Smooth muscle cell (in vitro differentiated cells): ENCODE measurements at regions not wholly inside any gene's neighbourhood (a gene's known extent, or its start where the extent isn't known, plus 50 kb on each side); places are given as distances from the start of the nearest gene placed in this dataset.
"Not testable (repeated sequence)": the region's sequence is repeated elsewhere in the genome, so short reads cannot be mapped to it uniquely, and the experiment has no call there.

Source experiments
- DNase-seq: peaks from one replicate; lab custom pipeline; 2025; ENCODE audit not compliant: unreplicated experiment; lab: John Stamatoyannopoulos, UW
- H2AFZ ChIP-seq: fragments of 200-600 bp; sonication (generic); 2 replicates; pipeline ENCODE4 v1.6.0; 2016; ENCODE audit warnings: antibody characterized with exemption, low read depth, mild to moderate bottlenecking
- H3F3A ChIP-seq: fragments of 200-600 bp; sonication (generic); 2 replicates; pipeline ENCODE4 v1.6.0; 2017; ENCODE audit warnings: antibody characterized with exemption, low read depth
- H3K27ac ChIP-seq: fragments of 200-600 bp; sonication (generic); 2 replicates; pipeline ENCODE4 v1.5.1; 2016; ENCODE audit warnings: low read depth, mild to moderate bottlenecking
- H3K27me3 ChIP-seq: fragments of 200-600 bp; sonication (generic); 2 replicates; pipeline ENCODE4 v1.6.1; 2016; ENCODE audit warnings: low read depth, mild to moderate bottlenecking
- H3K36me3 ChIP-seq: fragments of 200-600 bp; sonication (generic); 2 replicates; pipeline ENCODE4 v1.5.1; 2016; ENCODE audit warnings: low read depth
- H3K4me1 ChIP-seq: fragments of 200-600 bp; sonication (generic); 2 replicates; pipeline ENCODE4 v1.5.1; 2016; ENCODE audit warnings: low read depth
- H3K4me2 ChIP-seq: fragments of 200-600 bp; sonication (generic); 2 replicates; pipeline ENCODE4 v1.6.0; 2016; ENCODE audit warnings: mild to moderate bottlenecking
- H3K4me3 ChIP-seq: fragments of 200-600 bp; sonication (generic); 2 replicates; pipeline ENCODE4 v1.5.1; 2016; ENCODE audit warnings: mild to moderate bottlenecking
- H3K79me2 ChIP-seq: fragments of 200-600 bp; sonication (generic); 2 replicates; pipeline ENCODE4 v1.6.0; 2016; ENCODE audit warnings: low read depth, mild to moderate bottlenecking
- H3K9ac ChIP-seq: fragments of 200-600 bp; sonication (generic); 2 replicates; pipeline ENCODE4 v1.6.0; 2016; ENCODE audit warnings: low read depth
- H3K9me3 ChIP-seq: fragments of 200-600 bp; sonication (generic); replicated peaks from 2 replicates; pipeline ENCODE4 v1.5.1; 2016; ENCODE audit warnings: low read depth
- H4K20me1 ChIP-seq: fragments of 200-600 bp; sonication (generic); 2 replicates; pipeline ENCODE4 v1.6.0; 2016; ENCODE audit warnings: low read depth
- WGBS: methylation state at CpG from one replicate; pipeline ENCODE4 v1.1.7; 2016; ENCODE audit warnings: low lambda C conversion rate; 5-methylcytosine and 5-hydroxymethylcytosine counted together
- TF ChIP-seq, protein P1 (sequence below): fragments of 200-600 bp; sonication (generic); IDR thresholded peaks from 2 replicates; pipeline ENCODE4 v1.5.1; 2017; ENCODE audit warnings: borderline replicate concordance, mild to moderate bottlenecking, antibody characterized with exemption; ENCODE audit not compliant: insufficient read depth, poor library complexity, severe bottlenecking

DNA sequence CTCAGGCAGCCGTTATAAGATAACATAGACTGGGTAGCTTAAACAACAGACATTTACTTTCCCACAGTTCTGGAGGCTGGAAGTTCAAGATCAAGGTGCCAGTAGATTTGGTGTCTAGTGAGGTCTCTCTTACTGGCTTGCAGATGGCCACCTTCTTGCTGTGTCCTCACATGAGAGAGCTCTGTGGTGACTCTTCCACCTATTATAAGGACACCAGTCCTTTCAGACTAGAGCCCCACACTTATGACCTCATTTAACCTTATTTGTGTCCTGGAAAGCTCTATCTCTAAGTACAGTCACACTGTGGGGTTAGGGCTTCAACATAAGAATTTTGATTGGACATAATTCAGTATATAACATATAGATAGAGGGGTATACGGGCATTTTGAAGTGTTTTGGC lies 245.0 kb downstream of the UTRN start:
- Histone ChIP-seq H3K4me1 (no peaks in the 10 kb centered on the region), H3K79me2 (no peaks in the 10 kb centered on the region), H3K9ac (no peak overlapping the region), H2AFZ (no peak overlapping the region), H3K36me3 (peaks cover 8% of the 10 kb centered on the region), H3K27ac (no peak overlapping the region), H4K20me1 (no peaks in the 10 kb centered on the region), H3K9me3 (no peaks in the 10 kb centered on the region), H3F3A (no peaks in the 10 kb centered on the region), H3K4me2 (no peak overlapping the region), H3K4me3 (no peak overlapping the region), H3K27me3 (no peaks in the 10 kb centered on the region)
- DNase-seq = no peak
- WGBS = 88% methylated on average over 2 of the region's 2 CpGs
- TF ChIP-seq, protein P1, sequence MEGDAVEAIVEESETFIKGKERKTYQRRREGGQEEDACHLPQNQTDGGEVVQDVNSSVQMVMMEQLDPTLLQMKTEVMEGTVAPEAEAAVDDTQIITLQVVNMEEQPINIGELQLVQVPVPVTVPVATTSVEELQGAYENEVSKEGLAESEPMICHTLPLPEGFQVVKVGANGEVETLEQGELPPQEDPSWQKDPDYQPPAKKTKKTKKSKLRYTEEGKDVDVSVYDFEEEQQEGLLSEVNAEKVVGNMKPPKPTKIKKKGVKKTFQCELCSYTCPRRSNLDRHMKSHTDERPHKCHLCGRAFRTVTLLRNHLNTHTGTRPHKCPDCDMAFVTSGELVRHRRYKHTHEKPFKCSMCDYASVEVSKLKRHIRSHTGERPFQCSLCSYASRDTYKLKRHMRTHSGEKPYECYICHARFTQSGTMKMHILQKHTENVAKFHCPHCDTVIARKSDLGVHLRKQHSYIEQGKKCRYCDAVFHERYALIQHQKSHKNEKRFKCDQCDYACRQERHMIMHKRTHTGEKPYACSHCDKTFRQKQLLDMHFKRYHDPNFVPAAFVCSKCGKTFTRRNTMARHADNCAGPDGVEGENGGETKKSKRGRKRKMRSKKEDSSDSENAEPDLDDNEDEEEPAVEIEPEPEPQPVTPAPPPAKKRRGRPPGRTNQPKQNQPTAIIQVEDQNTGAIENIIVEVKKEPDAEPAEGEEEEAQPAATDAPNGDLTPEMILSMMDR = no peak

DNA sequence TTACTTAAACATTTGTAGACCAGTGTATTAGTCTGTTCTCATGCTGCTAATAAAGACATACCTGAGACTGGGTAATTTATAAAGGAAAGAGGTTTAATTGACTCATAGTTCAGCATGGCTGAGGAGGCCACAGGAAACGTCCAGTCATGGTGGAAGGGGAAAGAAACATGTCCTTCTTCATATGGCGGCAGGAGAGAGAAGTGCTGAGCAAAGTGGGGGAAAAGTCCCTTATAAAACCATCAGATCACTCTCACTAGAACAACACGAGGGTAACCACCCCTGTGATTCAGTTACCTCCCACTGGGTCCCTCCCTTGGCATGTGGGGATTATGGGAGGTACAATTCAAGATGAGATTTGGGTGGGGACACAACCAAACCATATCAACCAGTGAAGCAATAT lies 247.1 kb downstream of the UTRN start:
- not testable (repeated sequence) for H3K9me3 ChIP-seq, H3K79me2 ChIP-seq, H3F3A ChIP-seq, H3K4me2 ChIP-seq, H3K4me3 ChIP-seq, H4K20me1 ChIP-seq, H2AFZ ChIP-seq, H3K36me3 ChIP-seq, H3K4me1 ChIP-seq, DNase-seq, H3K27me3 ChIP-seq, H3K9ac ChIP-seq, H3K27ac ChIP-seq
- 87% methylated on average over 3 of the region's 3 CpGs for WGBS

DNA sequence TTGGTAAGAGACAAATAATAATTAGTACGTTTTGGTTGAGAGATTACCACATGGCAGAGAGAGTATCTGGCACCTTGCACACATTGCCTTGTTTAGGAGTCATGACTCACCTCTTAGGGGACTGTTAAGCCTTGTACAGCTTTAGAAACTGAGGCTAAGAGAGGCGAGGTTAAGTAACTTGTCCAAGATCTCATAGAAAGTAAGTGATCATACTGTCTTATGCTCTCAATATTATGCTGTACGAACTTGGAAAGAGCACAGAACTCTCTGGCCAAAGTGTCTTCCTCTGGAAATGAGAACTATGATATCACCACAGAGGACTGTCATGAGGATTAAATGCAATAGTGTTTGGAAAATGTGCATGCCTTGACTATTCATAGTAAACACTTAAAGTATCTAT lies 249.0 kb downstream of the UTRN start:
- Histone ChIP-seq H3K9ac (no peak overlapping the region), H3K4me3 (no peak overlapping the region), H3K36me3 (no peaks in the 10 kb centered on the region), H2AFZ (no peak overlapping the region), H3K27ac (no peak overlapping the region), H3K4me1 (no peaks in the 10 kb centered on the region), H3K9me3 (no peaks in the 10 kb centered on the region), H4K20me1 (no peaks in the 10 kb centered on the region), H3K79me2 (no peaks in the 10 kb centered on the region), H3F3A (no peaks in the 10 kb centered on the region), H3K27me3 (no peaks in the 10 kb centered on the region), H3K4me2 (no peak overlapping the region)
- DNase-seq = no peak
- TF ChIP-seq, protein P1 = no peak
- WGBS = 82% methylated on average over 3 of the region's 3 CpGs

DNA sequence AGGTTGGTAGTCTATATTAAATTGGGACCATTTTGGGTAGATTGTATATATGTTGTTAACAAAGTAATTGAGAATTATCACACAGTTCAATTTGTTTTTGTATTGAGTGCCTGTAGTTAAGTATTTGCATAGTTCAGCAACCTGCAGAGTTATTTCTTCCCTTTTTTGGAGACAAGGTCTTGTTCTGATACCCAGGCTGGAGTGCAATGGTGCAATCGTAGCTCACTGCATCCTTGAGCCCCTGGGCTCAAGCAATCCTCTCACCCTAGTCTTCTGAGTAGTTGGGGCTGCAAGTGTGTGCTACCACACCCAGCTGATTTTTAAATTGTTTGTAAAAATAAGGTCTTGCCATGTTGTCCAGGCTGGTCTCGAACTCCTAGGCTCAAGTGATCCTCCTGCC lies 250.5 kb downstream of the UTRN start:
- Histone ChIP-seq H3F3A (no peaks in the 10 kb centered on the region), H3K4me1 (no peaks in the 10 kb centered on the region), H3K4me2 (no peak overlapping the region), H3K79me2 (no peaks in the 10 kb centered on the region), H3K9me3 (no peaks in the 10 kb centered on the region), H2AFZ (no peak overlapping the region), H3K27ac (no peak overlapping the region), H3K36me3 (no peaks in the 10 kb centered on the region), H3K4me3 (no peak overlapping the region), H3K9ac (no peak overlapping the region), H4K20me1 (no peaks in the 10 kb centered on the region), H3K27me3 (no peaks in the 10 kb centered on the region)
- no peak for DNase-seq
- TF ChIP-seq, protein P1 = no peak
- 96% methylated on average over 2 of the region's 2 CpGs for WGBS
